NT2/D1 (cell line): ENCODE measurements at regions not wholly inside any gene's neighbourhood (a gene's known extent, or its start where the extent isn't known, plus 50 kb on each side); places are given as distances from the start of the nearest gene placed in this dataset.

Experiments
- DNase-seq: peaks from one replicate; pipeline ENCODE4 v3.0.0-alpha.2; 2011; ENCODE audit warnings: low read depth, low spot score
- H3K27me3 ChIP-seq: 2 replicates; pipeline ENCODE4 v1.6.0; 2011; ENCODE audit warnings: mild to moderate bottlenecking; ENCODE audit not compliant: insufficient read length, insufficient read depth
- H3K36me3 ChIP-seq: 2 replicates; pipeline ENCODE4 v1.6.1; 2011; ENCODE audit warnings: mild to moderate bottlenecking, low read length, mixed read lengths; ENCODE audit not compliant: insufficient read depth, insufficient read length
- H3K4me1 ChIP-seq: 2 replicates; pipeline ENCODE4 v1.5.1; 2011; ENCODE audit not compliant: insufficient read depth, insufficient read length
- H3K4me3 ChIP-seq: 2 replicates; pipeline ENCODE4 v1.5.1; 2011; ENCODE audit warnings: low read depth; ENCODE audit not compliant: insufficient read length
- H3K9ac ChIP-seq: 2 replicates; pipeline ENCODE4 v1.6.0; 2011; ENCODE audit warnings: low read depth; ENCODE audit not compliant: insufficient read length
- H3K9me3 ChIP-seq: 2 replicates; pipeline ENCODE4 v1.5.1; 2011; ENCODE audit warnings: mild to moderate bottlenecking, low read length; ENCODE audit not compliant: insufficient read depth
- SUZ12 ChIP-seq: IDR thresholded peaks from 2 replicates; pipeline ENCODE4 v1.6.1; 2011; ENCODE audit not compliant: insufficient read length, insufficient read depth; ENCODE audit errors: extremely low read depth
- YY1 ChIP-seq: IDR thresholded peaks from 2 replicates; pipeline ENCODE4 v1.6.1; 2011; ENCODE audit not compliant: insufficient read length, insufficient read depth
- ZNF274 ChIP-seq: IDR thresholded peaks from 2 replicates; pipeline ENCODE4 v1.6.1; 2011; ENCODE audit warnings: mild to moderate bottlenecking, low read depth, low read length

DNA sequence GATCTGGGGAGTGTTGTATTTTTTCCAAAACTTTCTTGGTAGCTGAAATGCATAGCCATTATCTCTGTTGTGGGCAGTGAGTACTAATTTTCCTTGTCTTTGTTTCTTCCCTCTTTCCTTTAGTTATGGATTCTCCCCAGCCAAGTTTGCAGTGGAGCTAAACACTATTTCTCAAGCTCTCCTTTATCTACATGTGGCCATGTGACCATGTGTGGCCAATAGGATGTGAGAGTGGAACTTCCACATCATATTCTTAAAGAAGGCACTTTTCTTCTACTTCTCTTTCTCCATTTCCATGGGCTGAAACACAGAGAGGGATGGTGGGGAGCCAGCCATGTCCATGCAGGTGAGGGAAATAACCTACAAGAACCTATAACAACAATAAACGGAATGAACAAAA, 230.8 kb downstream of the CTH start:
- DNase-seq, result no peak
- Histone ChIP-seq H3K9ac (no peak overlapping the region), H3K9me3 (no peaks in the 10 kb centered on the region), H3K36me3 (no peaks in the 10 kb centered on the region), H3K27me3 (no peaks in the 10 kb centered on the region), H3K4me3 (no peak overlapping the region), H3K4me1 (no peaks in the 10 kb centered on the region)
- TF ChIP-seq YY1 (no peak), ZNF274 (no peak), SUZ12 (no peak)

- no peaks in the 10 kb centered on the region for H3K36me3 ChIP-seq
- no peak for DNase-seq
- no peak overlapping the region for H3K4me3 ChIP-seq
- H3K27me3 ChIP-seq, result no peaks in the 10 kb centered on the region
- TF ChIP-seq YY1, result no peak
- no peak for TF ChIP-seq SUZ12
- no peak for TF ChIP-seq ZNF274
- H3K4me1 ChIP-seq, result no peaks in the 10 kb centered on the region
- H3K9ac ChIP-seq, result no peak overlapping the region
- no peaks in the 10 kb centered on the region for H3K9me3 ChIP-seq
Observed at GRCh38 chr1:70656361-70656760, 245.3 kb downstream of the CTH start.

GRCh38 chr1:70659891-70660290, 248.8 kb downstream of the CTH start:
- no peaks in the 10 kb centered on the region for H3K27me3 ChIP-seq
- H3K9ac ChIP-seq, result no peak overlapping the region
- H3K36me3 ChIP-seq, result no peaks in the 10 kb centered on the region
- no peak overlapping the region for H3K4me3 ChIP-seq
- no peaks in the 10 kb centered on the region for H3K9me3 ChIP-seq
- no peak for TF ChIP-seq ZNF274
- TF ChIP-seq YY1, result no peak
- TF ChIP-seq SUZ12, result no peak
- H3K4me1 ChIP-seq, result no peaks in the 10 kb centered on the region
- no peak for DNase-seq

DNA sequence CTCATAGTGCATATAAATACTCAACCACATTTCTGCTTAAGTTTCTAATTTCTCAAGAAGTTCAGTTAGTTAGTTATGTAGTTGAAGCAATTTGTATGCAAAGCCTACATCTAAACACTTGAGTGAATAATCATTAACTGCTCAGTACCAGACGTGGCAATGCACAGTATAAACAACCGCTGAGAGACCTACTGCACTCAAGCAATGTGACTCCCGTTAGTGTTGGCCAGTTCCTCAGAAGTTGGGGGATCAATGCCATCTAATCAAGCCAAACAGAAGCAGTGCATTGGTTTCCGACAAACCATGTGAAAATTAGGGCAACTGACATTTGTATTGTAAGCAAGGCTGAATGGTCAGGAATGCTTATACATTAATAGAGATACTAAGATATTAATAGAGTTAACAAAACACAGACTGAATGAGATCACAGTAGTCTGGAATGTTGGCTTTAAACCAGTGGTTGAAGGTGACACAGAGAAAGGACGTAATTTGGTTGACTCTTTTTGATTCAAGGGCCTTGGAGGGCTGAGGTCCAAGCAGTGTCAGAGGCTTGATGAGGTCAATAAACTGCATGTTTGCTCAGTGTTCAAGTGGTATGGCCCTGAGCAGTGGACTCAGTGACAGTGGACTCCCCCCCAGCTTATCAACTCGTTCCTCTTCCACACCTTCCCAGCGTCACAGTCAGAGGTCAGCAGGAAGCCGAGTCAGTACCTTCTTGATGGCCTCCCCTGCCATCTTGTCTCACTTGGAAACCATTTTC, 255.5 kb downstream of the CTH start:
- no peaks in the 10 kb centered on the region for H3K4me1 ChIP-seq
- no peak overlapping the region for H3K9ac ChIP-seq
- DNase-seq, result no peak
- TF ChIP-seq YY1, result no peak
- TF ChIP-seq SUZ12, result no peak
- TF ChIP-seq ZNF274, result no peak
- H3K9me3 ChIP-seq, result no peaks in the 10 kb centered on the region
- H3K36me3 ChIP-seq, result no peaks in the 10 kb centered on the region
- no peaks in the 10 kb centered on the region for H3K27me3 ChIP-seq
- no peak overlapping the region for H3K4me3 ChIP-seq

DNA sequence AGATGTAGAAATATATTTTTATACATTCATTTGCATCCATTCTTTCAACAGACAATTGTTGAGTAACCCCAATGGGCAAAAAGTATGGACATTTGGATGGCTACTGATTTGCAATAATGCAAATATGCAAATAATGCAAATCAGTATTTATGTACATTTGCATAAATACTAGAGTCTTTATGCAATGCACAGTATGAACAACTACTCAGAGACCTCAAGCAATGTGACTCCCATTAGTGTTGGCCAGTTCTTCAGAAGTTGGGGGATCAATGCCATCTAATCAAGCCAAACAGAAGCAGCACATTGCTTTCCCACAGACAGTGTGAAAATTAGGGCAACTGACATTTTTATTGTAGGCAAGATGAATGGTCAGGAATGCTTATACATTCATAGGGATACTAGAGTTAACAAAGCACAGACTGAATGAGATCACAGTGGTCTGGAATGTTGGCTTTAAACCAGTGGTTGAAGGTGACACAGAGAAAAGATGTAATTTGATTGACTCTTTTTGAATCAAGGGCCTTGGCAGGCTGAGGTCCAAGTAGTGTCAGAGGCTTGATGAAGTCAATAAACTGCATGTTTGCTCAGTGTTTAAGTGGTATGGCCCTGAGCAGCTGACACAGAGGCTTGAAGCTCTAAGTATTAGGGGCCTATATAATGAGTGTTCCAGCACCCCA, 256.6 kb downstream of the CTH start:
- Histone ChIP-seq H3K4me1 (no peaks in the 10 kb centered on the region), H3K27me3 (no peaks in the 10 kb centered on the region), H3K9ac (no peak overlapping the region), H3K4me3 (no peak overlapping the region), H3K36me3 (no peaks in the 10 kb centered on the region), H3K9me3 (no peaks in the 10 kb centered on the region)
- no peak for TF ChIP-seq YY1
- TF ChIP-seq ZNF274, result no peak
- TF ChIP-seq SUZ12, result no peak
- DNase-seq, result no peak

DNA sequence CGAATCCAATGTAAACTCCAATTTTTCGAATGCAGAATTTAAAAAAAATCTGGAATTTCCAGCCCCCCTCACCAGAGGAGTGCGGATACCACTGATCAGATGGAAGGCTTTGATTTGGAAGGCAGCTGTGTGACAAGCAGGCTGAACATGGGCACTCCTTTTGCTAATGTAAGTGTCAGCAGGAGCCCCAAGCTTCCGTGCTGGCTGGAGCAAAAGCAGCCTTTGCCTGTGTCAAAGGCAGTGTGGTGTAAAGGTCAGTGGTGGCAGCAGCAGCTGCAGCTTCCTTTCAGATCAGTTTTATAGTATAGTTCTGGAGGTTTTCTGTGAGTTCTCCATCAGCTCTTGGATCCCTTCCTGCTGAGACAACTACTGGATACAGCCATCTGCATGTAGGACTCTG, 259.9 kb downstream of the CTH start:
- Histone ChIP-seq H3K36me3 (no peaks in the 10 kb centered on the region), H3K9ac (no peak overlapping the region), H3K4me1 (no peaks in the 10 kb centered on the region), H3K27me3 (no peaks in the 10 kb centered on the region), H3K4me3 (no peak overlapping the region), H3K9me3 (no peaks in the 10 kb centered on the region)
- TF ChIP-seq YY1 (no peak), SUZ12 (no peak), ZNF274 (no peak)
- DNase-seq, result no peak

DNA sequence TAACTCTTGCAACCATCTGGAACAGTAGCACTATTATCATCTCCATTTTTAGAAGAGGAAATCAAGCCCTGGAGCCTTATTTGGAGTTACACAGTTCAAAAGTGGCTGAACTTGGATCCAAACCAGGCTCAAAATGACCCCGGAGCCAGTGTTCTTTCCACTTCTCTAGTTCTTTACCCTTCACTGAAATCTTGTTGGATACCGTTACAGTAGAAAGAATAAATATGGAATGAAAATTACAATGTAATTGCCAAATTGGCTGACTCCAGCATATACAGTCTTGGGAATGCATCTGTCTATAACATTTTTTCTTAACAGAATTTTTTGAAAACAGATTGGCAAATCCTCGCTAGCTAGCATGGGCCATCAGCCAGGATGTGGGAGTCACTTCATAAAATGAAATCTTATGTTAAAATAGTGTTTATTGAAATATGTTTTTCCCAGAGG, 261.4 kb downstream of the CTH start:
- no peaks in the 10 kb centered on the region for H3K9me3 ChIP-seq
- DNase-seq, result no peak
- H3K4me3 ChIP-seq, result no peak overlapping the region
- no peak overlapping the region for H3K9ac ChIP-seq
- no peaks in the 10 kb centered on the region for H3K27me3 ChIP-seq
- TF ChIP-seq YY1 (no peak), SUZ12 (no peak), ZNF274 (no peak)
- H3K36me3 ChIP-seq, result no peaks in the 10 kb centered on the region
- no peaks in the 10 kb centered on the region for H3K4me1 ChIP-seq
